Astrocyte (in vitro differentiated cells and primary cell): ENCODE measurements at regions not wholly inside any gene's neighbourhood (a gene's known extent, or its start where the extent isn't known, plus 50 kb on each side); places are given as distances from the start of the nearest gene placed in this dataset.

Experiments used
- EZH2 ChIP-seq: IDR thresholded peaks from 2 replicates; pipeline ENCODE4 v1.6.1; 2012; ENCODE audit warnings: mild to moderate bottlenecking, low read length, inconsistent platforms; ENCODE audit not compliant: insufficient read depth
- TF ChIP-seq, protein P1 (sequence below): IDR thresholded peaks from 2 replicates; pipeline ENCODE4 v1.5.1; 2011; ENCODE audit warnings: low read depth, mild to moderate bottlenecking, inconsistent platforms, low read length, moderate library complexity; ENCODE audit not compliant: insufficient read depth

DNA sequence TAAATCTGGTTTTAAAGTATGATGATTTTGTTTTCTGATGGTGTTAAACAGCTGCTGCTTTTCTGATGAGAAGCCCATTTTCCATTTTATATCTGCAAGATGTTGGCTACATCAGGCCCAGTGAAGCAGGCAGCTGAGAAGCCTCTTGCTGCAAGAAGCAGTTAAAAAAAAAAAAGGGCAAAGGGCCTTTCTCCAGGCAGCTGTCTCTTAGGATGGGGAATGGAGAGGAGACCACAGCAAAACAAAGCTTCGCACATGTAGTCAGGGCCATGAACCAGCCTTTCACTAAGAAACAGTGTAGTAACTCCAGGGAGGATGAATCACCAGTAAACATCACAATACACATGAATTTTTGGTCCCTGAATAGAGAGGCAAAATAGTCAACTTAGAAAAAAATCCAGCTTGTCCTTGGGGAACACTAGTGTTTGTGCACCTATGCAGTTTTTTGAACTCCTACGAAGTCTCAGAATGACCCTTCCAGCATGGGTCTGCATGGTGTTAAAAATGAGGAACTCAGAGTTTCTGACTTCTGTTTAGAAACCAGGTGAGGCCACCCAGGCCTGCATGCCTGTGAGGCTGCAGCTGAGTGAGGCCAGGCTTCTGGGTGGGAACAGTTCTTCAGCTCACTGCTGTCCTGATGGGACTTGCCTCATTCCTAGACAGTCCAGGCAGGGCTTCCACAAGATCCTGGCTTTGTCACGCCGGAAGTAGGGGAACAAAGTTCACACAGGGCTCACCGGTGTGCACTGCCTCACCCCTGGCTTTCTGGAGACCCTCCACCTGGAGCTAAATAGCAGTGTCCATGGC is 518.7 kb downstream of the MCTP2 start:
- TF ChIP-seq, protein P1, sequence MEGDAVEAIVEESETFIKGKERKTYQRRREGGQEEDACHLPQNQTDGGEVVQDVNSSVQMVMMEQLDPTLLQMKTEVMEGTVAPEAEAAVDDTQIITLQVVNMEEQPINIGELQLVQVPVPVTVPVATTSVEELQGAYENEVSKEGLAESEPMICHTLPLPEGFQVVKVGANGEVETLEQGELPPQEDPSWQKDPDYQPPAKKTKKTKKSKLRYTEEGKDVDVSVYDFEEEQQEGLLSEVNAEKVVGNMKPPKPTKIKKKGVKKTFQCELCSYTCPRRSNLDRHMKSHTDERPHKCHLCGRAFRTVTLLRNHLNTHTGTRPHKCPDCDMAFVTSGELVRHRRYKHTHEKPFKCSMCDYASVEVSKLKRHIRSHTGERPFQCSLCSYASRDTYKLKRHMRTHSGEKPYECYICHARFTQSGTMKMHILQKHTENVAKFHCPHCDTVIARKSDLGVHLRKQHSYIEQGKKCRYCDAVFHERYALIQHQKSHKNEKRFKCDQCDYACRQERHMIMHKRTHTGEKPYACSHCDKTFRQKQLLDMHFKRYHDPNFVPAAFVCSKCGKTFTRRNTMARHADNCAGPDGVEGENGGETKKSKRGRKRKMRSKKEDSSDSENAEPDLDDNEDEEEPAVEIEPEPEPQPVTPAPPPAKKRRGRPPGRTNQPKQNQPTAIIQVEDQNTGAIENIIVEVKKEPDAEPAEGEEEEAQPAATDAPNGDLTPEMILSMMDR: no peak
- TF ChIP-seq EZH2: no peak
